Left ventricle myocardium superior (tissue), 1 donor: ENCODE measurements at regions not wholly inside any gene's neighbourhood (a gene's known extent, or its start where the extent isn't known, plus 50 kb on each side); places are given as distances from the start of the nearest gene placed in this dataset.

Experiments
- ATAC-seq: fragments of 200-7000 bp; cut with Tn5 transposase; one replicate; pipeline ENCODE4 v1.9.1; 2020; ENCODE audit warnings: mild to moderate bottlenecking, moderate library complexity
- DNase-seq: peaks from one replicate; pipeline ENCODE4 v3.0.0-alpha.2; 2020
- intact Hi-C: fragments of 100-400 bp; cut with micrococcal nuclease; formaldehyde crosslinking; loops from one replicate; pipeline ENCODE4 v1.11.0; 2022
- donor health status: DM: no; HTN: yes; CAD: no; lungs with severe emphysema.

- intact Hi-C loops, result no loop called here
- DNase-seq (no peak), ATAC-seq (no peak)
These were observed 695.3 kb downstream of the SATB2 start for GRCh38 chr2:198762441-198762840.

- ATAC-seq (no peak), DNase-seq (no peak)
- intact Hi-C loops, result no loop called here
These were observed 700.7 kb downstream of the SATB2 start for GRCh38 chr2:198757069-198757468.

- intact Hi-C loops, result no loop called here
- no peak for ATAC-seq
- no peak for DNase-seq
These were observed 701.6 kb downstream of the SATB2 start for GRCh38 chr2:198756166-198756565.

GRCh38 chr2:198753101-198753500 lies 704.6 kb downstream of the SATB2 start:
- ATAC-seq, result no peak
- intact Hi-C loops, result no loop called here
- no peak for DNase-seq

GRCh38 chr2:198749364-198749763 lies 708.4 kb downstream of the SATB2 start:
- DNase-seq (no peak), ATAC-seq (no peak)
- intact Hi-C loops, result no loop called here

- intact Hi-C loops, result no loop called here
- DNase-seq, result no peak
- ATAC-seq, result no peak
These were observed 725.8 kb downstream of the SATB2 start for GRCh38 chr2:198731842-198732399.

- ATAC-seq (no peak), DNase-seq (no peak)
- intact Hi-C loops, result no loop called here
These were observed 737.5 kb downstream of the SATB2 start for GRCh38 chr2:198720266-198720665.

GRCh38 chr2:198717451-198717850 lies 740.3 kb downstream of the SATB2 start:
- DNase-seq, result no peak
- no peak for ATAC-seq
- intact Hi-C loops, result no loop called here

- intact Hi-C loops, result no loop called here
- DNase-seq (no peak), ATAC-seq (no peak)
These were observed 742.4 kb downstream of the SATB2 start for GRCh38 chr2:198715302-198715835.

- ATAC-seq (no peak), DNase-seq (no peak)
- intact Hi-C loops, result no loop called here
These were observed 745.3 kb downstream of the SATB2 start for GRCh38 chr2:198712485-198712884.

GRCh38 chr2:198711484-198711883 lies 746.3 kb downstream of the SATB2 start:
- DNase-seq (no peak), ATAC-seq (no peak)
- intact Hi-C loops, result no loop called here

GRCh38 chr2:198710562-198710961 lies 747.2 kb downstream of the SATB2 start:
- DNase-seq (no peak), ATAC-seq (no peak)
- intact Hi-C loops, result no loop called here

- DNase-seq, result no peak
- intact Hi-C loops, result no loop called here
- no peak for ATAC-seq
These were observed 751.2 kb downstream of the SATB2 start for GRCh38 chr2:198706476-198707082.

- DNase-seq (no peak), ATAC-seq (no peak)
- intact Hi-C loops, result no loop called here
These were observed 754.5 kb downstream of the SATB2 start for GRCh38 chr2:198703281-198703680.

GRCh38 chr2:198702796-198703195 lies 754.9 kb downstream of the SATB2 start:
- DNase-seq (no peak), ATAC-seq (no peak)
- intact Hi-C loops, result no loop called here

GRCh38 chr2:198701481-198701880 lies 756.3 kb downstream of the SATB2 start:
- intact Hi-C loops, result no loop called here
- no peak for DNase-seq
- no peak for ATAC-seq

GRCh38 chr2:198700319-198700718 lies 757.4 kb downstream of the SATB2 start:
- intact Hi-C loops, result no loop called here
- no peak for DNase-seq
- ATAC-seq, result no peak

- ATAC-seq, result no peak
- intact Hi-C loops, result no loop called here
- no peak for DNase-seq
These were observed 759.5 kb downstream of the SATB2 start for GRCh38 chr2:198698230-198698629.

- intact Hi-C loops, result no loop called here
- DNase-seq, result no peak
- ATAC-seq, result no peak
These were observed 759.9 kb downstream of the SATB2 start for GRCh38 chr2:198697794-198698193.

GRCh38 chr2:198697218-198697617 lies 760.5 kb downstream of the SATB2 start:
- intact Hi-C loops, result no loop called here
- ATAC-seq, result no peak
- no peak for DNase-seq

- no peak for ATAC-seq
- intact Hi-C loops, result no loop called here
- no peak for DNase-seq
These were observed 761.9 kb downstream of the SATB2 start for GRCh38 chr2:198695879-198696278.
